ENCODE measurements at regions not wholly inside any gene's neighbourhood (a gene's known extent, or its start where the extent isn't known, plus 50 kb on each side); places are given as distances from the start of the nearest gene placed in this dataset.

DNA sequence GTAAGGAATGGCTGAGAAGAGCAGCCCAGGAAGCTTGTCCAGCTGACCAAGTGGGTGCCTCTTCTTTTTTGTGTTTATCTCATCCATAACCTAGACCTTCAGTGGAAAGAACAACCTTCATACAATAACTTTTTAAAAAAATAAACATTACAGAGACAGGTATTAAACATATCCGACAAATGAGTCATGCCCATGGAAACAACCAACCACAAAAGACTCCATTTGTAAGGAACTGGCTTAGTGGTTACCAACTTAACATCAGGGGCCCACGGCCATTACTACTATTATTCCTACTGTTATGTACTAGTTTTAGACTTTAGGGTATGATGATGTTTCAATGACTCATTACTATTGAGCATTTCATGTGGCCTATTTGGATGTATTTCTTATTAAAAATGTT, 191.7 kb upstream of the SERP2 start:
- no peak overlapping the region for H3K4me3 ChIP-seq
- H3K4me1 ChIP-seq, result no peaks in the 10 kb centered on the region
- TF ChIP-seq, protein P1, sequence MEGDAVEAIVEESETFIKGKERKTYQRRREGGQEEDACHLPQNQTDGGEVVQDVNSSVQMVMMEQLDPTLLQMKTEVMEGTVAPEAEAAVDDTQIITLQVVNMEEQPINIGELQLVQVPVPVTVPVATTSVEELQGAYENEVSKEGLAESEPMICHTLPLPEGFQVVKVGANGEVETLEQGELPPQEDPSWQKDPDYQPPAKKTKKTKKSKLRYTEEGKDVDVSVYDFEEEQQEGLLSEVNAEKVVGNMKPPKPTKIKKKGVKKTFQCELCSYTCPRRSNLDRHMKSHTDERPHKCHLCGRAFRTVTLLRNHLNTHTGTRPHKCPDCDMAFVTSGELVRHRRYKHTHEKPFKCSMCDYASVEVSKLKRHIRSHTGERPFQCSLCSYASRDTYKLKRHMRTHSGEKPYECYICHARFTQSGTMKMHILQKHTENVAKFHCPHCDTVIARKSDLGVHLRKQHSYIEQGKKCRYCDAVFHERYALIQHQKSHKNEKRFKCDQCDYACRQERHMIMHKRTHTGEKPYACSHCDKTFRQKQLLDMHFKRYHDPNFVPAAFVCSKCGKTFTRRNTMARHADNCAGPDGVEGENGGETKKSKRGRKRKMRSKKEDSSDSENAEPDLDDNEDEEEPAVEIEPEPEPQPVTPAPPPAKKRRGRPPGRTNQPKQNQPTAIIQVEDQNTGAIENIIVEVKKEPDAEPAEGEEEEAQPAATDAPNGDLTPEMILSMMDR (IDR thresholded peaks at IDR 0.05), result no peak
- no peak for TF ChIP-seq POLR2A (IDR thresholded peaks at IDR 0.05)
- H3K36me3 ChIP-seq, result no peaks in the 10 kb centered on the region
- H3K9me3 ChIP-seq, result no peaks in the 10 kb centered on the region
- intact Hi-C loops (cut with DNase I; ENCODE audit: low total_unique reads), result no loop called here
- DNase-seq, result no peak
- H3K27me3 ChIP-seq, result no peaks in the 10 kb centered on the region
- H3K27ac ChIP-seq, result no peak overlapping the region

DNA sequence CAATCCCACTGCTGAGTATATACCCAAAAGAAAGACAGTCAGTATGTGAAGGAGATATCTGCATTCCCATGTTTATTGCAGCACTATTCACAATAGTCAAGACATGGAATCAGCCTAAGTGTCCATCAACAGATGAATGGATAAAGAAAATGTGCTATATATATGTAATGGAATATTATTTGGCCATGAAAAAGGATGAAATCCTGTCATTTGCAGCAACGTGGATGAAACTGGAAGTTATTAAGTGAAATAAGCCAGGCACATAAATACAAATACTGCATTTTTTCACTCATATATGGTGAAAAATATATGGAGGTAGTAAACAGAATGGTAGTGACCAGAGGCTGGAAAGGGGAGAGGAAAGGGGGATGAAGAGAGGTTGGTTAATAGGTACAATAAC, 188.9 kb upstream of the SERP2 start:
- no peaks in the 10 kb centered on the region for H3K27me3 ChIP-seq
- no peak overlapping the region for H3K4me3 ChIP-seq
- no peaks in the 10 kb centered on the region for H3K4me1 ChIP-seq
- no peak overlapping the region for H3K27ac ChIP-seq
- H3K9me3 ChIP-seq, result no peaks in the 10 kb centered on the region
- intact Hi-C loops (cut with DNase I; ENCODE audit: low total_unique reads), result no loop called here
- DNase-seq, result no peak
- no peak for TF ChIP-seq POLR2A (IDR thresholded peaks at IDR 0.05)
- TF ChIP-seq, protein P1 (IDR thresholded peaks at IDR 0.05), result no peak
- H3K36me3 ChIP-seq, result no peaks in the 10 kb centered on the region

DNA sequence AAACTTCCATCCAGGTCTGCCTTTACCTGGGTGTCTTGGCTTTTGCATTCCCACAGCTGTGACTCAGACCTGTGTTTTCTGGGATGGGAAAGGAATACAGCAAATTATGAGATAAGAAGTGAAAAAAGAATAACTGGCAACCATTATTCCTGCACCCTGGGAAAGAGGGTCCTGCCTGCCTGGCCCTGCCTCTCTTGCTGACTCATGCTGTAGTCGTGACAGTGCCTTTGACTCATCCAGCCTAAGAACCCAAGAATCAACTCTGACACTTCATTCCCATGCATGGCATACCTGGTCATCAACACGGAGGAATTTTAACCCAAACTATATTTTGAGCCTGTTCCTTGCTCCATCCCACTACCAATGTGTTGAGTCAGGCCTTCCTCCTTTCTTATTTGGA, 185.4 kb upstream of the SERP2 start:
- TF ChIP-seq, protein P1 (IDR thresholded peaks at IDR 0.05), result no peak
- TF ChIP-seq POLR2A (IDR thresholded peaks at IDR 0.05), result no peak
- intact Hi-C loops (cut with DNase I; ENCODE audit: low total_unique reads), result no loop called here
- Histone ChIP-seq H3K9me3 (no peaks in the 10 kb centered on the region), H3K27ac (no peak overlapping the region), H3K4me3 (no peak overlapping the region), H3K27me3 (no peaks in the 10 kb centered on the region), H3K4me1 (no peaks in the 10 kb centered on the region), H3K36me3 (no peaks in the 10 kb centered on the region)
- no peak for DNase-seq

GRCh38 chr13:44189085-44189484, 184.5 kb upstream of the SERP2 start:
- Histone ChIP-seq H3K4me1 (no peaks in the 10 kb centered on the region), H3K36me3 (no peaks in the 10 kb centered on the region), H3K4me3 (no peak overlapping the region), H3K27ac (no peak overlapping the region), H3K9me3 (no peaks in the 10 kb centered on the region), H3K27me3 (no peaks in the 10 kb centered on the region)
- TF ChIP-seq POLR2A (IDR thresholded peaks at IDR 0.05), result no peak
- TF ChIP-seq, protein P1 (IDR thresholded peaks at IDR 0.05), result no peak
- DNase-seq, result no peak
- intact Hi-C loops (cut with DNase I; ENCODE audit: low total_unique reads), result no loop called here

DNA sequence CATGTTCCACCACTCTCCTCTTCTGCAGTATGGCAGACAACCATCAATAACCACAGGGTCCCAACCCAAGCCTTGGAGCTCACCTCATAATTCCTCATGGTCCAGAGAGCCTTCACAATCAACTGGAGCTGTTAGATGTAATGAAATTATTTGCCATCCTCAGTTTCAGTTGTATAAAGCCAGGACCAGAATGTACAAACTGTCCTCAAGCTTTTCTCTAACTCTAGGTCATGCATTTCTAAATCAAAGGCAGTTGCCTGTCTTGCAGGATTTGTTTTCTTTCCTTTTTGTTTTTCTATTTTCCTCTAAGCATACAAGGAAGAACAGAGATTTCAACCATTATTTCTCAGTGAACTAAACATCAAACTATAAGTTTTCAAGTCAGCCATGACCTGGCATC, 182.5 kb upstream of the SERP2 start:
- H3K27me3 ChIP-seq, result no peaks in the 10 kb centered on the region
- intact Hi-C loops (cut with DNase I; ENCODE audit: low total_unique reads), result no loop called here
- TF ChIP-seq, protein P1 (IDR thresholded peaks at IDR 0.05), result no peak
- TF ChIP-seq POLR2A (IDR thresholded peaks at IDR 0.05), result no peak
- H3K4me3 ChIP-seq, result peak overlapping the region in 1 of 2 donors; percentile 14
- H3K27ac ChIP-seq, result peak overlapping the region; percentile 42 to 51
- no peaks in the 10 kb centered on the region for H3K9me3 ChIP-seq
- H3K4me1 ChIP-seq, result no peaks in the 10 kb centered on the region
- DNase-seq, result no peak
- no peaks in the 10 kb centered on the region for H3K36me3 ChIP-seq

Data from uterus (tissue), 3 donors.